Natural killer cell treated with Interleukin-12 subunit alpha and Interleukin-12 subunit beta and Interleukin-15 and Interleukin-18, amount 100 ng/mL, for 72 hours (primary cell): ENCODE measurements at regions not wholly inside any gene's neighbourhood (a gene's known extent, or its start where the extent isn't known, plus 50 kb on each side); places are given as distances from the start of the nearest gene placed in this dataset.
"Not testable (repeated sequence)": the region's sequence is repeated elsewhere in the genome, so short reads cannot be mapped to it uniquely, and the experiment has no call there.

ENCODE experiments used
- ATAC-seq, 2 donors: fragments of 150-1000 bp; cut with Tn5 transposase in 1 of 2; sonication (Bioruptor Pico), chemical (Tn5 transposase) in 1 of 2; 2 replicates each; pipeline ENCODE4 v1.10.0; 2021
- DNase-seq: peaks from one replicate; pipeline ENCODE4 v3.0.0; 2022; ENCODE audit warnings: low spot score
- H3K27ac Mint-ChIP-seq, 2 donors: 1 replicate in 1 of 2; 2 replicates in 1 of 2; pipeline ENCODE4 v1.8.0; 2022; ENCODE audit warnings: mixed read lengths in 2 of 2, mild to moderate bottlenecking in 1 of 2, moderate library complexity in 1 of 2
- H3K27me3 Mint-ChIP-seq, 2 donors: 1 replicate in 1 of 2; 2 replicates in 1 of 2; pipeline ENCODE4 v1.8.0; 2022; ENCODE audit warnings: mixed read lengths in 2 of 2
- H3K36me3 Mint-ChIP-seq: one replicate; pipeline ENCODE4 v1.8.0; 2022; ENCODE audit warnings: mixed read lengths
- H3K4me1 Mint-ChIP-seq, 2 donors: 1 replicate in 1 of 2; 2 replicates in 1 of 2; pipeline ENCODE4 v1.8.0; 2022; ENCODE audit warnings: low read depth in 2 of 2, mixed read lengths in 2 of 2, mild to moderate bottlenecking in 1 of 2
- H3K4me3 Mint-ChIP-seq: one replicate; pipeline ENCODE4 v1.8.0; 2022; ENCODE audit warnings: mixed read lengths
- H3K9me3 Mint-ChIP-seq: 2 replicates; pipeline ENCODE4 v1.8.0; 2022; ENCODE audit warnings: mixed read lengths

- no peak overlapping the region for H3K27ac Mint-ChIP-seq
- H3K27me3 Mint-ChIP-seq = peaks cover 0 to 16% of the 10 kb centered on the region in 2 donors
- DNase-seq = no peak
- no peak for ATAC-seq
- no peak overlapping the region for H3K4me3 Mint-ChIP-seq
- no peaks in the 10 kb centered on the region for H3K9me3 Mint-ChIP-seq
- H3K36me3 Mint-ChIP-seq = no peaks in the 10 kb centered on the region
- H3K4me1 Mint-ChIP-seq = peaks cover 0 to 14% of the 10 kb centered on the region in 2 donors
Observed at GRCh38 chr14:105898482-105899010, 372.2 kb downstream of the TMEM121 start.

GRCh38 chr14:105899071-105899641 is 372.8 kb downstream of the TMEM121 start:
- Mint-ChIP-seq H3K27me3 (peaks cover 0 to 16% of the 10 kb centered on the region in 2 donors), H3K4me3 (no peak overlapping the region), H3K9me3 (no peaks in the 10 kb centered on the region), H3K36me3 (no peaks in the 10 kb centered on the region), H3K4me1 (peaks cover 0 to 14% of the 10 kb centered on the region in 2 donors), H3K27ac (no peak overlapping the region)
- no peak for ATAC-seq
- no peak for DNase-seq

GRCh38 chr14:105899657-105900397 is 373.4 kb downstream of the TMEM121 start:
- H3K4me1 Mint-ChIP-seq = peaks cover 0 to 14% of the 10 kb centered on the region in 2 donors
- H3K27ac Mint-ChIP-seq = no peak overlapping the region
- no peak overlapping the region for H3K4me3 Mint-ChIP-seq
- no peaks in the 10 kb centered on the region for H3K36me3 Mint-ChIP-seq
- no peak for DNase-seq
- no peaks in the 10 kb centered on the region for H3K9me3 Mint-ChIP-seq
- H3K27me3 Mint-ChIP-seq = peaks cover 0 to 14% of the 10 kb centered on the region in 2 donors
- no peak for ATAC-seq

- no peaks in the 10 kb centered on the region for H3K36me3 Mint-ChIP-seq
- no peaks in the 10 kb centered on the region for H3K9me3 Mint-ChIP-seq
- DNase-seq = no peak
- no peak overlapping the region for H3K4me3 Mint-ChIP-seq
- peaks cover 0 to 12% of the 10 kb centered on the region in 2 donors for H3K27me3 Mint-ChIP-seq
- H3K4me1 Mint-ChIP-seq = peaks cover 0 to 14% of the 10 kb centered on the region in 2 donors
- H3K27ac Mint-ChIP-seq = no peak overlapping the region
- ATAC-seq = no peak
Observed at GRCh38 chr14:105900398-105901160, 374.2 kb downstream of the TMEM121 start.

- Mint-ChIP-seq H3K9me3 (no peaks in the 10 kb centered on the region), H3K4me1 (peaks cover 0 to 14% of the 10 kb centered on the region in 2 donors), H3K4me3 (no peak overlapping the region), H3K27me3 (peaks cover 0 to 15% of the 10 kb centered on the region in 2 donors), H3K36me3 (no peaks in the 10 kb centered on the region), H3K27ac (no peak overlapping the region)
- no peak for DNase-seq
- no peak for ATAC-seq
Observed at GRCh38 chr14:105901226-105901625, 374.8 kb downstream of the TMEM121 start.

- ATAC-seq = no peak
- Mint-ChIP-seq H3K36me3 (no peaks in the 10 kb centered on the region), H3K9me3 (no peaks in the 10 kb centered on the region), H3K4me3 (no peak overlapping the region), H3K4me1 (peaks cover 0 to 6% of the 10 kb centered on the region in 2 donors), H3K27me3 (peaks cover 0 to 15% of the 10 kb centered on the region in 2 donors), H3K27ac (no peak overlapping the region)
- no peak for DNase-seq
Observed at GRCh38 chr14:105902131-105902898, 375.9 kb downstream of the TMEM121 start.

- DNase-seq, H3K27ac Mint-ChIP-seq, H3K9me3 Mint-ChIP-seq, H3K36me3 Mint-ChIP-seq, H3K4me1 Mint-ChIP-seq, ATAC-seq, H3K4me3 Mint-ChIP-seq: not testable (repeated sequence)
- peaks cover 0 to 14% of the 10 kb centered on the region in 2 donors for H3K27me3 Mint-ChIP-seq
Observed at GRCh38 chr14:105902899-105903165, 376.4 kb downstream of the TMEM121 start.

- Mint-ChIP-seq H3K9me3 (no peaks in the 10 kb centered on the region), H3K4me3 (no peak overlapping the region), H3K4me1 (peaks cover 0 to 8% of the 10 kb centered on the region in 2 donors), H3K27me3 (peaks cover 0 to 12% of the 10 kb centered on the region in 2 donors), H3K36me3 (no peaks in the 10 kb centered on the region), H3K27ac (no peak overlapping the region)
- ATAC-seq = no peak
- DNase-seq = no peak
Observed at GRCh38 chr14:105903971-105904370, 377.6 kb downstream of the TMEM121 start.

GRCh38 chr14:105904379-105904778 is 378.0 kb downstream of the TMEM121 start:
- peaks cover 0 to 7% of the 10 kb centered on the region in 2 donors for H3K4me1 Mint-ChIP-seq
- peak in 1 of 2 donors; percentile 34 for ATAC-seq
- H3K9me3 Mint-ChIP-seq = no peaks in the 10 kb centered on the region
- no peak for DNase-seq
- no peak overlapping the region for H3K27ac Mint-ChIP-seq
- no peaks in the 10 kb centered on the region for H3K36me3 Mint-ChIP-seq
- H3K27me3 Mint-ChIP-seq = peaks cover 0 to 11% of the 10 kb centered on the region in 2 donors
- H3K4me3 Mint-ChIP-seq = no peak overlapping the region

GRCh38 chr14:105905456-105905855 is 379.1 kb downstream of the TMEM121 start:
- no peaks in the 10 kb centered on the region for H3K9me3 Mint-ChIP-seq
- H3K27me3 Mint-ChIP-seq = peaks cover 0 to 11% of the 10 kb centered on the region in 2 donors
- peaks cover 0 to 7% of the 10 kb centered on the region in 2 donors for H3K4me1 Mint-ChIP-seq
- ATAC-seq = no peak
- no peak overlapping the region for H3K4me3 Mint-ChIP-seq
- no peak for DNase-seq
- no peak overlapping the region for H3K27ac Mint-ChIP-seq
- H3K36me3 Mint-ChIP-seq = no peaks in the 10 kb centered on the region

GRCh38 chr14:105907276-105907675 is 380.9 kb downstream of the TMEM121 start:
- Mint-ChIP-seq H3K9me3 (no peaks in the 10 kb centered on the region), H3K27me3 (peaks cover 0 to 7% of the 10 kb centered on the region in 2 donors), H3K4me3 (no peak overlapping the region), H3K4me1 (peaks cover 0 to 7% of the 10 kb centered on the region in 2 donors), H3K27ac (no peak overlapping the region), H3K36me3 (no peaks in the 10 kb centered on the region)
- ATAC-seq = no peak
- DNase-seq = no peak

- ATAC-seq (no peak), DNase-seq (no peak)
Observed at GRCh38 chr14:105908006-105908405, 381.6 kb downstream of the TMEM121 start.

GRCh38 chr14:105908481-105908911 is 382.1 kb downstream of the TMEM121 start:
- no peak overlapping the region for H3K4me3 Mint-ChIP-seq
- peak in 1 of 2 donors; percentile 56 for ATAC-seq

More at GRCh38 chr14:105908006-105908405, 381.6 kb downstream of the TMEM121 start:
- H3K9me3 Mint-ChIP-seq = no peaks in the 10 kb centered on the region
- no peaks in the 10 kb centered on the region for H3K36me3 Mint-ChIP-seq
- no peak overlapping the region for H3K4me3 Mint-ChIP-seq
- peaks cover 0 to 7% of the 10 kb centered on the region in 2 donors for H3K4me1 Mint-ChIP-seq
- no peak overlapping the region for H3K27ac Mint-ChIP-seq
- H3K27me3 Mint-ChIP-seq = peaks cover 0 to 7% of the 10 kb centered on the region in 2 donors

More at GRCh38 chr14:105908481-105908911, 382.1 kb downstream of the TMEM121 start:
- H3K4me1 Mint-ChIP-seq = peaks cover 0 to 7% of the 10 kb centered on the region in 2 donors
- DNase-seq = no peak
- peaks cover 0 to 7% of the 10 kb centered on the region in 2 donors for H3K27me3 Mint-ChIP-seq
- H3K36me3 Mint-ChIP-seq = no peaks in the 10 kb centered on the region
- no peak overlapping the region for H3K27ac Mint-ChIP-seq
- H3K9me3 Mint-ChIP-seq = no peaks in the 10 kb centered on the region
